ENCODE measurements at regions not wholly inside any gene's neighbourhood (a gene's known extent, or its start where the extent isn't known, plus 50 kb on each side); places are given as distances from the start of the nearest gene placed in this dataset.

DNA sequence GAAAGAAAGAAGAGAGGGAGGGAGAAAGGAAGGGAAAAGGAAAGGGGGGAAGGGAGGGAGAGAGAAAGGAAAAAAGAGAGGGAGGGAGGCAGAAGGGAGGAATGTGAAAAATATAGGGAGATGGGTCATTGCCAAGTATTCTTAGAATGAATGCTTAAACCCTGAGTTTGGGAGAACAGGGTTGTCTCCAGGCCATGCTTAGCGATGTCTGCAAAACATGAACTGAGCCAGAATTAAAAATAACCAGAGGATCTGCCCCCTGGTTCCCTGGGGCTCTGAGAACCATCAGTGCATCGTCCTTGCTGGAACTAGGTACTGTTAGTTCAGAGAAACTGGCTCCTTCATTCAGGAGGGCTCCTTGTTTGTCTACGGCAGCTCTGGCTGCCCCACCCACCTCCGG is 170.4 kb downstream of the IRX5 start:
- no peak for ATAC-seq (ENCODE audit: low read depth)
- Histone ChIP-seq H3K79me1 (ENCODE audit: low read depth in 1 of 2, low read length in 2 of 2) (no peaks in the 10 kb centered on the region), H2AK9ac (replicated peaks; ENCODE audit: low read depth, low read length, poor library complexity) (no peak overlapping the region), H2BK20ac (ENCODE audit: low read depth, low read length) (no peak overlapping the region), H4K8ac (ENCODE audit: low read depth in 2 of 2, low read length in 2 of 2) (no peak overlapping the region), H3K4me2 (ENCODE audit: low read depth, low read length) (no peak overlapping the region), H3K27ac (ENCODE audit: insufficient read depth, low read length) (no peak overlapping the region), H3K9me3 (ENCODE audit: control insufficient read depth, insufficient read depth, low read length) (peaks cover 8% of the 10 kb centered on the region; the same call in 1 of the 2 replicates), H3K9me1 (ENCODE audit: insufficient read depth, low read length) (no peaks in the 10 kb centered on the region), H3K56ac (ENCODE audit: extremely low read depth, insufficient read depth, low read length) (no peak overlapping the region), H2BK5ac (ENCODE audit: low read depth, low read length, poor library complexity, severe bottlenecking) (no peak overlapping the region), H3K4me3 (ENCODE audit: insufficient read depth, low read depth, low read length) (no peak overlapping the region), H2BK120ac (ENCODE audit: low read depth, low read length) (no peak overlapping the region), H4K91ac (ENCODE audit: insufficient read depth, low read depth, low read length) (no peak overlapping the region), H3K23ac (ENCODE audit: low read depth, low read length) (no peak overlapping the region), H3K4ac (ENCODE audit: low read depth, low read length) (no peak overlapping the region), H3K9ac (ENCODE audit: low read depth, low read length) (no peak overlapping the region), H3K4me1 (ENCODE audit: control insufficient read depth, insufficient read depth, low read length) (no peaks in the 10 kb centered on the region), H3K27me3 (ENCODE audit: control insufficient read depth, insufficient read depth, low read length) (no peaks in the 10 kb centered on the region), H3K36me3 (ENCODE audit: control insufficient read depth, insufficient read depth, low read length) (no peaks in the 10 kb centered on the region), H2BK15ac (ENCODE audit: low read depth, low read length) (no peak overlapping the region), H3K14ac (replicated peaks; ENCODE audit: low read depth, low read length) (no peak overlapping the region), H4K20me1 (ENCODE audit: insufficient read depth, low read length) (no peaks in the 10 kb centered on the region), H2AFZ (replicated peaks; ENCODE audit: low read length, poor library complexity) (no peak overlapping the region), H3K18ac (ENCODE audit: low read depth, low read length) (no peak overlapping the region), H4K5ac (ENCODE audit: low read depth, low read length) (no peak overlapping the region), H2AK5ac (ENCODE audit: low read depth, low read length) (no peak overlapping the region)
- ChIA-PET POLR2A (ENCODE audit: unreplicated experiment) (no interaction called here), CTCF (no interaction called here)
- dilution Hi-C loops (cut with HindIII; ENCODE audit: low sequenced_read_pairs, unreplicated experiment) = no loop called here
- in situ Hi-C loops (cut with MboI; ENCODE audit: low sequenced_read_pairs) = no loop called here
- no TSS peak for BruUV-seq (replicated peaks)
- TF ChIP-seq RAD21 (IDR thresholded peaks at IDR 0.05; ENCODE audit: low read length) (no peak), MAFK (IDR thresholded peaks at IDR 0.05; ENCODE audit: low read depth, low read length) (no peak), BHLHE40 (IDR thresholded peaks at IDR 0.05; ENCODE audit: low read depth, low read length) (no peak)
- intact Hi-C loops (cut with micrococcal nuclease) = no loop called here
- DNase-seq = no peak
- WGBS, 2 experiments (ENCODE audit: extremely low coverage in 2 of 2, insufficient read length in 1 of 2) = 0% methylated on average over 1 of the region's 4 CpGs; no CpG with 5 or more reads in 1 of the 2 experiments

All from IMR-90 (cell line).